ENCODE measurements at regions not wholly inside any gene's neighbourhood (a gene's known extent, or its start where the extent isn't known, plus 50 kb on each side); places are given as distances from the start of the nearest gene placed in this dataset.
"Not testable (repeated sequence)": the region's sequence is repeated elsewhere in the genome, so short reads cannot be mapped to it uniquely, and the experiment has no call there.

GRCh38 chr3:14263317-14264005 is 84.8 kb downstream of the LSM3 start:
- no peak for TF ChIP-seq JUND (IDR thresholded peaks at IDR 0.05; ENCODE audit: low read depth)
- in situ Hi-C loops (cut with HindIII; ENCODE audit: low pct_unique_long_range_greater_than_20kb, low sequenced_read_pairs) = no loop called here
- DNase-seq (ENCODE audit: low read depth in 1 of 2, low spot score in 1 of 2) = no peak

DNA sequence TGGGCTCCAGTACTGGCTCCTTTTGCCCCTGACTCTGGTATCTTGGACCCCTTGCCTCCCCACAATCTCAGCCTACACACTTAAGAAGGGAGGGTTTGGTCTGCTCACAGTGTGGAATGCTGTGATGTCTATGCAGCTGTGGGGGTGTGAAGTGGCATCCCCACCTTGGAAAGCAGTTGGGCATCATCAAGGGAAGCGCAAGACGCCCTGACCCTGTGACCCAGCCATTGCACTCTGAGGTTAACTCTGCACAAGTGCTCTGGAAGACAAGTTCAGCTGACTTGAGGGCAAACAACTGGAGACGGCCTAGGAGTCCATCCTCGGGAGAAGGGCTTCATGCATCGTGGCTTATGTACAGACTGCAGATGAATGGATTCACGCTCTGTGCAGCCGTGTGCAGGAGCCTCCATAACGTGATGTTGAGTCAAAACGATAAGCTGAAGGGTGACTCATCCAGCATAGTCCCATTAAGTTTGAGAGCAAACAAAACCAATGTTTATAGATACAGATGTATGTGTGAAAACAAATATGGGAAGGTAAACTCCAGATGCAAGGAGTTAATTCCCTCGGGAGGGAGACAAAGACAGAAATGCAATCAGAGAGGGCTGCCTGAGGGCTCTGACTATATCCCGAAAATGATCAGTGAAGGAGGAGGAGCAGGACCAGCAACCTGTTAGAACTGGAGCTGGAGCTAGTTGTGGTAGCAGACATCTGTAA is 86.8 kb downstream of the LSM3 start:
- TF ChIP-seq JUND (IDR thresholded peaks at IDR 0.05; ENCODE audit: low read depth) = no peak
- in situ Hi-C loops (cut with HindIII; ENCODE audit: low pct_unique_long_range_greater_than_20kb, low sequenced_read_pairs) = no loop called here
- DNase-seq (ENCODE audit: low read depth in 1 of 2, low spot score in 1 of 2) = peak in 1 of 2 experiments; percentile 63

DNA sequence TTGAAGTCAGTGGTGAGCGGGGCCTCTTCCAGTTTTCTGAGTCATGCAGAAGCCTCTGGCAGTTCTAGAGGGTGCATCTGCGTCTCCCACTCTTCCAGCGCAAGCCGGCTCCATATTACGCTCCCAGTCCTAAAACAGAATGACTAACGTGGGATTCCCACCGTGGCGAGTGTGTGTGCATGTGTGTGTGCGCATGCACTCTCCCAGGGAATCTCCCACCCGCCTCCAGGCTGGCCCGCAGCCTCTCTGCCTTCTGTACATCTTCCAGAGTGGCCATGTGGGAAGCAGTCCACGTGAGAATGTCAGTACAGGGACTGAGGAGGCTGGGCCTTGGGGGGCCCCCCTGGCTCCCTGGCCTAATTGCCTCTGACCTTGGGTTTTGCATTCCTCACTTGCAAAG is 87.7 kb downstream of the LSM3 start:
- in situ Hi-C loops (cut with HindIII; ENCODE audit: low pct_unique_long_range_greater_than_20kb, low sequenced_read_pairs) = no loop called here
- DNase-seq (ENCODE audit: low read depth in 1 of 2, low spot score in 1 of 2) = no peak
- no peak for TF ChIP-seq JUND (IDR thresholded peaks at IDR 0.05; ENCODE audit: low read depth)

- DNase-seq (ENCODE audit: low read depth in 1 of 2, low spot score in 1 of 2) = peak in 1 of 2 experiments; percentile 77
- in situ Hi-C loops (cut with HindIII; ENCODE audit: low pct_unique_long_range_greater_than_20kb, low sequenced_read_pairs) = no loop called here
- no peak for TF ChIP-seq JUND (IDR thresholded peaks at IDR 0.05; ENCODE audit: low read depth)
These were observed 89.4 kb downstream of the LSM3 start for GRCh38 chr3:14267976-14268375.

- no peak for DNase-seq (ENCODE audit: low read depth in 1 of 2, low spot score in 1 of 2)
- no peak for TF ChIP-seq JUND (IDR thresholded peaks at IDR 0.05; ENCODE audit: low read depth)
- in situ Hi-C loops (cut with HindIII; ENCODE audit: low pct_unique_long_range_greater_than_20kb, low sequenced_read_pairs) = no loop called here
These were observed 90.3 kb downstream of the LSM3 start for GRCh38 chr3:14268897-14269296.

- DNase-seq (ENCODE audit: low read depth in 1 of 2, low spot score in 1 of 2); in situ Hi-C loops (cut with HindIII; ENCODE audit: low pct_unique_long_range_greater_than_20kb, low sequenced_read_pairs): not testable (repeated sequence)
These were observed 93.7 kb downstream of the LSM3 start for GRCh38 chr3:14272041-14272958.

DNA sequence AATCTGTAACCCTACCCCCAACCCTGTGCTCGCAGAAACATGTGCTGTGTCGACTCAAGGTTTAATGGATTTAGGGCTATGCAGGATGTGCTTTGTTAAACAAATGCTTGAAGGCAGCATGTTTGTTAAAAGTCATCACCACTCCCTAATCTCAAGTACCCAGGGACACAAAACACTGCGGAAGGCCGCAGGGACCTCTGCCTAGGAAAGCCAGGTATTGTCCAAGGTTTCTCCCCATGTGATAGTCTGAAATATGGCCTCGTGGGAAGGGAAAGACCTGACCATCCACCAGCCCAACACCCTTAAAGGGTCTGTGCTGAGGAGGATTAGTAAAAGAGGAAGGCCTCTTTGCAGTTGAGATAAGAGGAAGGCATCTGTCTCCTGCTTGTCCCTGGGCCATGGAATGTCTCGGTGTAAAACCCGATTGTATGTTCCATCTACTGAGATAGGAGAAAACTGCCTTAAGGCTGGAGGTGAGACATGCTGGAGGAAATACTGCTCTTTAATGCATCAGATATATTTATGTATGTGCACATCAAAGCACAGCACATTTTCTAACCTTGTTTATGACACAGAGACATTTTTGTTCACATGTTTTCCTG is 94.4 kb downstream of the LSM3 start:
- in situ Hi-C loops (cut with HindIII; ENCODE audit: low pct_unique_long_range_greater_than_20kb, low sequenced_read_pairs); DNase-seq (ENCODE audit: low read depth in 1 of 2, low spot score in 1 of 2): not testable (repeated sequence)

GRCh38 chr3:14273901-14274611 is 95.4 kb downstream of the LSM3 start:
- no peak for DNase-seq (ENCODE audit: low read depth in 1 of 2, low spot score in 1 of 2)
- in situ Hi-C loops (cut with HindIII; ENCODE audit: low pct_unique_long_range_greater_than_20kb, low sequenced_read_pairs) = no loop called here
- TF ChIP-seq JUND (IDR thresholded peaks at IDR 0.05; ENCODE audit: low read depth) = no peak

- in situ Hi-C loops (cut with HindIII; ENCODE audit: low pct_unique_long_range_greater_than_20kb, low sequenced_read_pairs) = no loop called here
- no peak for DNase-seq (ENCODE audit: low read depth in 1 of 2, low spot score in 1 of 2)
- TF ChIP-seq JUND (IDR thresholded peaks at IDR 0.05; ENCODE audit: low read depth) = no peak
These were observed 96.0 kb downstream of the LSM3 start for GRCh38 chr3:14274612-14274936.

DNA sequence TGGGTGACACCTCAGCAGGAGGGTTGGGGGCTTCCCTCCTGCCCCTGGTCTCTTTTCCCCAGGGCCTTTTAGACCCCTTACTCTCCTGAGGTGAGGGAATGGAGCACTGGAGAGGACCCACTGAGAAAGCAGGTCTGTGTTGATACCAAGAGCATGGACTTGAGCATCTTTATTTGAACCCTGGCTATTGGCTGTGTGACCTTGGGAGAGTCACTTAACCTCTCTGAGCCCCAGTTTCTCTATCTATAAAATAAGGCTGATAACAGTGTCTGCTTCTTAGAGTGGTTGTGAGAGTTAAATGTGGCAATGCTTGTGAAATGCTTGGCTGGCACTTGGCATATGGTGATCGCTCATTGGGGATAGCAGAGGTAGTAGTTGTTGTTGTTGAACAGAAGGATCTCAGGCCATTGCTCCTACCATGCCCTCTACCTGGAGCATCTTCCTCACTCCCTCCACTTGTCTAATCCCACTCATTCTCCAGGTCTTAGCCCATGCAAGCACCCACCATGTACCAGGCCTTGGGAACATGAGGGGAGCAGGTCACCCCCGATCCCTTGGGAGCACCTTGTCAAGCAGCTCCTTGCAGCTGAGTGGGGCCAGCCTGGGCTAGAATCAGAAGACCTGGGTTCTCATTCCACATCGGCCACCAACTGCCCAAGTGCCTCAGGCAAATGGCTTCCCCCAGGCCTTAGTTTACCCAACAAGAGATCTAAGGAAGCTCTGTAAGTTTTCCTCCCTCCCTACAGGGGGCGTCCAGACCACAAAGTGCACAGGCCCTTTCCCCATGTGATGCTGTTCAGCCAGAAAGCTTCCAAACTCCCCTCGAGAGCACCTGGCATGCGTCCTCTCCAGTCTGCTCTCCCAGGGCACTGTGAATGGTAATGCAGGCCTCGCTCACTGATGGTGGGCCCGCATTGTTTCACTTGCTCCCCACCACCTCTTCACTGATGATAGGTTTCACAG is 96.7 kb downstream of the LSM3 start:
- DNase-seq (ENCODE audit: low read depth in 1 of 2, low spot score in 1 of 2) = peak in 1 of 2 experiments; percentile 52
- TF ChIP-seq JUND (IDR thresholded peaks at IDR 0.05; ENCODE audit: low read depth) = no peak
- in situ Hi-C loops (cut with HindIII; ENCODE audit: low pct_unique_long_range_greater_than_20kb, low sequenced_read_pairs) = no loop called here

Data from T47D (cell line).